Glutamatergic neuron (in vitro differentiated cells): ENCODE measurements at regions not wholly inside any gene's neighbourhood (a gene's known extent, or its start where the extent isn't known, plus 50 kb on each side); places are given as distances from the start of the nearest gene placed in this dataset.

Experiments used
- DNase-seq: peaks from one replicate; pipeline ENCODE4 v3.0.0; 2022
- H3K27ac Mint-ChIP-seq: one replicate; pipeline ENCODE4 v1.8.0; 2020; ENCODE audit warnings: mild to moderate bottlenecking, mixed read lengths, inconsistent platforms; ENCODE audit not compliant: unreplicated experiment
- H3K27me3 Mint-ChIP-seq: one replicate; pipeline ENCODE4 v1.8.0; 2020; ENCODE audit warnings: mild to moderate bottlenecking, moderate library complexity, mixed read lengths, inconsistent platforms; ENCODE audit not compliant: unreplicated experiment
- H3K36me3 Mint-ChIP-seq: one replicate; pipeline ENCODE4 v1.8.0; 2020; ENCODE audit warnings: mild to moderate bottlenecking, mixed read lengths, inconsistent platforms; ENCODE audit not compliant: unreplicated experiment
- H3K4me1 Mint-ChIP-seq: one replicate; pipeline ENCODE4 v1.8.0; 2020; ENCODE audit warnings: mild to moderate bottlenecking, low read depth, mixed read lengths, inconsistent platforms; ENCODE audit not compliant: unreplicated experiment
- H3K4me3 Mint-ChIP-seq: one replicate; pipeline ENCODE4 v1.8.0; 2020; ENCODE audit warnings: mild to moderate bottlenecking, mixed read lengths, inconsistent platforms; ENCODE audit not compliant: unreplicated experiment
- H3K9me3 Mint-ChIP-seq: one replicate; pipeline ENCODE4 v1.8.0; 2020; ENCODE audit warnings: mild to moderate bottlenecking, moderate library complexity, mixed read lengths, inconsistent platforms; ENCODE audit not compliant: unreplicated experiment
- CTCF ChIP-seq: fragments of 200-600 bp; sonication (generic); IDR thresholded peaks from one replicate; pipeline ENCODE4 v1.5.0; 2021; ENCODE audit not compliant: partially characterized antibody, unreplicated experiment

- Mint-ChIP-seq H3K4me3 (peak overlapping the region; percentile 79), H3K36me3 (no peaks in the 10 kb centered on the region), H3K9me3 (peaks cover 24% of the 10 kb centered on the region), H3K4me1 (peaks cover 29% of the 10 kb centered on the region), H3K27ac (peak overlapping the region; percentile 84), H3K27me3 (peaks cover 25% of the 10 kb centered on the region)
- TF ChIP-seq CTCF = no peak
- no peak for DNase-seq
These were observed 87.5 kb downstream of the NCOR2 start for GRCh38 chr12:124479680-124480468.

- peaks cover 24% of the 10 kb centered on the region for H3K9me3 Mint-ChIP-seq
- peaks cover 29% of the 10 kb centered on the region for H3K4me1 Mint-ChIP-seq
- H3K36me3 Mint-ChIP-seq = peaks cover 3% of the 10 kb centered on the region
- TF ChIP-seq CTCF = no peak
- H3K4me3 Mint-ChIP-seq = peak overlapping the region; percentile 79
- no peak for DNase-seq
- peaks cover 21% of the 10 kb centered on the region for H3K27me3 Mint-ChIP-seq
- peak overlapping the region; percentile 84 for H3K27ac Mint-ChIP-seq
These were observed 88.3 kb downstream of the NCOR2 start for GRCh38 chr12:124478985-124479645.

GRCh38 chr12:124478416-124478815 lies 89.0 kb downstream of the NCOR2 start:
- DNase-seq = no peak
- Mint-ChIP-seq H3K4me1 (peaks cover 29% of the 10 kb centered on the region), H3K36me3 (peaks cover 10% of the 10 kb centered on the region), H3K27me3 (peaks cover 20% of the 10 kb centered on the region), H3K27ac (peak overlapping the region; percentile 71), H3K9me3 (peaks cover 22% of the 10 kb centered on the region), H3K4me3 (peak overlapping the region; percentile 31)
- TF ChIP-seq CTCF = no peak

- no peak for DNase-seq
- Mint-ChIP-seq H3K27me3 (peaks cover 20% of the 10 kb centered on the region), H3K9me3 (peaks cover 22% of the 10 kb centered on the region), H3K36me3 (peaks cover 18% of the 10 kb centered on the region), H3K27ac (peak overlapping the region; percentile 55), H3K4me3 (no peak overlapping the region), H3K4me1 (peaks cover 29% of the 10 kb centered on the region)
- no peak for TF ChIP-seq CTCF
These were observed 90.1 kb downstream of the NCOR2 start for GRCh38 chr12:124477107-124477915.
